ENCODE measurements at regions not wholly inside any gene's neighbourhood (a gene's known extent, or its start where the extent isn't known, plus 50 kb on each side); places are given as distances from the start of the nearest gene placed in this dataset.

DNA sequence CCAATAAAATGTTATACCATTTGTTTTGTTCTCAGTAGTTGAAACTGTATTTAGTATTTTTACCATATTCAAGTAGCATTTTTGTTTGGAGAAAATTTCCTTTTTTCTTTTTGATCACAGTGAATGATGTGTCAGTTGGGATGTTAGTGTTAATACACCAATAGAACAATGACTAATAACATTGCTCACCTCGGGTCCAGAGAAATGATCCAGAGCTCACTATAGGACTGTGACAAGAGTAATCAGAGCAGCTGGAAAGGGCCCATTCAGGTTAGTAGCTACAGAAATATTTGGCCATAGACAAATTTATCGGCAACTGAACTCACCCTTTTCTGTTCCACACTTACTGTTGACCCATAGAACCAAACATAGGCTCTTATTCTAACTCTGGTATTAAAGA is 989.2 kb downstream of the TLE4 start:
- DNase-seq (ENCODE audit: low read depth, low spot score) = no peak
- FAIRE-seq = no peak
- Histone ChIP-seq H3K27me3 (ENCODE audit: control insufficient read depth in 2 of 2, insufficient read depth in 2 of 2, low read length in 2 of 2) (no peaks in the 10 kb centered on the region), H3K9me3 (replicated peaks; ENCODE audit: control insufficient read depth, insufficient read depth, low read length) (peaks cover 5% of the 10 kb centered on the region), H2AFZ (ENCODE audit: low read depth, low read length) (no peak overlapping the region), H4K20me1 (replicated peaks; ENCODE audit: control insufficient read depth, extremely low read depth, insufficient read depth, low read length) (no peaks in the 10 kb centered on the region), H3K9ac (replicated peaks; ENCODE audit: extremely low read depth, insufficient read depth, low read length) (no peak overlapping the region), H3K4me1 (ENCODE audit: control insufficient read depth, extremely low read depth, insufficient read depth, low read length) (no peaks in the 10 kb centered on the region), H3K4me3 (replicated peaks in 1 of 3; ENCODE audit: insufficient read depth in 1 of 3, low read depth in 1 of 3, low read length in 3 of 3) (no peak overlapping the region), H3K79me2 (ENCODE audit: control insufficient read depth, insufficient read depth, low read length) (no peaks in the 10 kb centered on the region), H3K36me3 (ENCODE audit: control insufficient read depth in 2 of 2, extremely low read depth in 1 of 2, insufficient read depth in 2 of 2, low read length in 2 of 2) (no peaks in the 10 kb centered on the region), H3K4me2 (ENCODE audit: insufficient read depth, low read length) (no peak overlapping the region), H3K27ac (ENCODE audit: insufficient read depth, low read depth, low read length) (no peak overlapping the region), H3K9me1 (replicated peaks; ENCODE audit: control insufficient read depth, extremely low read depth, insufficient read depth, low read length) (no peaks in the 10 kb centered on the region)
- TF ChIP-seq GATA2 (IDR thresholded peaks at IDR 0.05; ENCODE audit: insufficient read depth, insufficient read length, low read depth, low read length) = no peak
- TF ChIP-seq EZH2 (IDR thresholded peaks at IDR 0.05; ENCODE audit: borderline replicate concordance, low read depth, low read length, severe bottlenecking) = no peak
- no peak for TF ChIP-seq POLR2A (IDR thresholded peaks at IDR 0.05; ENCODE audit: low read depth, low read length)
- TF ChIP-seq, protein P1, sequence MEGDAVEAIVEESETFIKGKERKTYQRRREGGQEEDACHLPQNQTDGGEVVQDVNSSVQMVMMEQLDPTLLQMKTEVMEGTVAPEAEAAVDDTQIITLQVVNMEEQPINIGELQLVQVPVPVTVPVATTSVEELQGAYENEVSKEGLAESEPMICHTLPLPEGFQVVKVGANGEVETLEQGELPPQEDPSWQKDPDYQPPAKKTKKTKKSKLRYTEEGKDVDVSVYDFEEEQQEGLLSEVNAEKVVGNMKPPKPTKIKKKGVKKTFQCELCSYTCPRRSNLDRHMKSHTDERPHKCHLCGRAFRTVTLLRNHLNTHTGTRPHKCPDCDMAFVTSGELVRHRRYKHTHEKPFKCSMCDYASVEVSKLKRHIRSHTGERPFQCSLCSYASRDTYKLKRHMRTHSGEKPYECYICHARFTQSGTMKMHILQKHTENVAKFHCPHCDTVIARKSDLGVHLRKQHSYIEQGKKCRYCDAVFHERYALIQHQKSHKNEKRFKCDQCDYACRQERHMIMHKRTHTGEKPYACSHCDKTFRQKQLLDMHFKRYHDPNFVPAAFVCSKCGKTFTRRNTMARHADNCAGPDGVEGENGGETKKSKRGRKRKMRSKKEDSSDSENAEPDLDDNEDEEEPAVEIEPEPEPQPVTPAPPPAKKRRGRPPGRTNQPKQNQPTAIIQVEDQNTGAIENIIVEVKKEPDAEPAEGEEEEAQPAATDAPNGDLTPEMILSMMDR (IDR thresholded peaks at IDR 0.05; ENCODE audit: extremely low read depth in 1 of 2, insufficient read depth in 1 of 2, low read depth in 1 of 2, low read length in 2 of 2) = no peak
- TF ChIP-seq FOS (IDR thresholded peaks at IDR 0.05; ENCODE audit: borderline replicate concordance, insufficient read depth, low read length) = no peak
- no peak for TF ChIP-seq MYC (IDR thresholded peaks at IDR 0.05; ENCODE audit: low read depth, low read length)
- TF ChIP-seq, protein P2, sequence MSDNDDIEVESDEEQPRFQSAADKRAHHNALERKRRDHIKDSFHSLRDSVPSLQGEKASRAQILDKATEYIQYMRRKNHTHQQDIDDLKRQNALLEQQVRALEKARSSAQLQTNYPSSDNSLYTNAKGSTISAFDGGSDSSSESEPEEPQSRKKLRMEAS (IDR thresholded peaks at IDR 0.05; ENCODE audit: insufficient read depth, insufficient read length) = no peak
- no peak for TF ChIP-seq POLR2AphosphoS5 (IDR thresholded peaks at IDR 0.05; ENCODE audit: insufficient read depth, low read depth, low read length)
- TF ChIP-seq JUN (IDR thresholded peaks at IDR 0.05; ENCODE audit: borderline replicate concordance, insufficient read depth, insufficient read length, low read depth) = no peak
- dilution Hi-C loops (cut with MboI; ENCODE audit: extremely low pct_ligation_motif_present, low sequenced_read_pairs) = no loop called here
- ChIA-PET CTCF (no interaction called here), POLR2A (no interaction called here)
- no TSS peak for BruUV-seq (replicated peaks)
- intact Hi-C loops (cut with micrococcal nuclease) = no loop called here
